Activated CD4-positive, alpha-beta memory T cell treated with anti-CD3 and anti-CD28 coated beads for 36 hours (primary cell): ENCODE measurements at regions not wholly inside any gene's neighbourhood (a gene's known extent, or its start where the extent isn't known, plus 50 kb on each side); places are given as distances from the start of the nearest gene placed in this dataset.

Experiments
- CTCF ChIA-PET: fragments of 350-600 bp; sonication (Branson Sonifier 250); formaldehyde crosslinking; loops from one replicate; lab custom pipeline; 2021; ENCODE audit warnings: antibody characterized with exemption, inconsistent platforms; lab: Charles Lee
- POLR2A ChIA-PET: fragments of 350-600 bp; sonication (Branson Sonifier 250); formaldehyde crosslinking; loops from one replicate; lab custom pipeline; 2021; ENCODE audit warnings: antibody characterized with exemption; lab: Charles Lee
- DNase-seq: peaks from one replicate; pipeline ENCODE4 v3.0.0-alpha.2; 2020
- H3K27ac Mint-ChIP-seq: one replicate; pipeline ENCODE4 v1.8.0; 2021; ENCODE audit warnings: mixed read lengths
- H3K27me3 Mint-ChIP-seq: one replicate; pipeline ENCODE4 v1.8.0; 2021; ENCODE audit warnings: mixed read lengths
- H3K36me3 Mint-ChIP-seq: one replicate; pipeline ENCODE4 v1.8.0; 2021; ENCODE audit warnings: mixed read lengths
- H3K4me1 Mint-ChIP-seq: one replicate; pipeline ENCODE4 v1.8.0; 2021; ENCODE audit warnings: low read depth, mixed read lengths
- H3K4me3 Mint-ChIP-seq: one replicate; pipeline ENCODE4 v1.8.0; 2021; ENCODE audit warnings: mild to moderate bottlenecking, mixed read lengths
- H3K9me3 Mint-ChIP-seq: one replicate; pipeline ENCODE4 v1.8.0; 2021; ENCODE audit warnings: mixed read lengths
- intact Hi-C: fragments of 100-400 bp; cut with micrococcal nuclease; formaldehyde crosslinking; loops from one replicate; pipeline ENCODE4 v1.15.1; 2023

GRCh38 chr18:60838677-60839076, 466.1 kb upstream of the MC4R start:
- ChIA-PET POLR2A (no interaction called here), CTCF (no interaction called here)
- Mint-ChIP-seq H3K4me3 (no peak overlapping the region), H3K27me3 (no peaks in the 10 kb centered on the region), H3K4me1 (no peaks in the 10 kb centered on the region), H3K27ac (no peak overlapping the region), H3K9me3 (peaks cover 7% of the 10 kb centered on the region), H3K36me3 (no peaks in the 10 kb centered on the region)
- intact Hi-C loops, result no loop called here
- no peak for DNase-seq

GRCh38 chr18:60846396-60846795, 473.8 kb upstream of the MC4R start:
- Mint-ChIP-seq H3K9me3 (peaks cover 15% of the 10 kb centered on the region), H3K4me1 (no peaks in the 10 kb centered on the region), H3K36me3 (no peaks in the 10 kb centered on the region), H3K27ac (no peak overlapping the region), H3K4me3 (no peak overlapping the region), H3K27me3 (no peaks in the 10 kb centered on the region)
- intact Hi-C loops, result no loop called here
- CTCF ChIA-PET, result no interaction called here
- POLR2A ChIA-PET, result no interaction called here
- DNase-seq, result no peak

- no peaks in the 10 kb centered on the region for H3K27me3 Mint-ChIP-seq
- H3K27ac Mint-ChIP-seq, result no peak overlapping the region
- ChIA-PET CTCF (no interaction called here), POLR2A (no interaction called here)
- no peak overlapping the region for H3K4me3 Mint-ChIP-seq
- intact Hi-C loops, result no loop called here
- H3K4me1 Mint-ChIP-seq, result no peaks in the 10 kb centered on the region
- peaks cover 15% of the 10 kb centered on the region for H3K9me3 Mint-ChIP-seq
- DNase-seq, result no peak
- H3K36me3 Mint-ChIP-seq, result no peaks in the 10 kb centered on the region
Measured at GRCh38 chr18:60847517-60847916, 474.9 kb upstream of the MC4R start.

- peaks cover 10% of the 10 kb centered on the region for H3K9me3 Mint-ChIP-seq
- intact Hi-C loops, result no loop called here
- H3K36me3 Mint-ChIP-seq, result no peaks in the 10 kb centered on the region
- POLR2A ChIA-PET, result no interaction called here
- H3K27ac Mint-ChIP-seq, result no peak overlapping the region
- H3K4me1 Mint-ChIP-seq, result no peaks in the 10 kb centered on the region
- no peaks in the 10 kb centered on the region for H3K27me3 Mint-ChIP-seq
- no peak overlapping the region for H3K4me3 Mint-ChIP-seq
- no peak for DNase-seq
- CTCF ChIA-PET, result no interaction called here
Measured at GRCh38 chr18:60861575-60861974, 471.7 kb upstream of the CDH20 start.

GRCh38 chr18:60862988-60863387, 470.2 kb upstream of the CDH20 start:
- no peaks in the 10 kb centered on the region for H3K27me3 Mint-ChIP-seq
- no peaks in the 10 kb centered on the region for H3K4me1 Mint-ChIP-seq
- POLR2A ChIA-PET, result no interaction called here
- no peak overlapping the region for H3K27ac Mint-ChIP-seq
- no peaks in the 10 kb centered on the region for H3K36me3 Mint-ChIP-seq
- no peak overlapping the region for H3K4me3 Mint-ChIP-seq
- CTCF ChIA-PET, result no interaction called here
- no peak for DNase-seq
- H3K9me3 Mint-ChIP-seq, result peaks cover 10% of the 10 kb centered on the region
- intact Hi-C loops, result no loop called here

GRCh38 chr18:60865801-60866200, 467.4 kb upstream of the CDH20 start:
- no peak overlapping the region for H3K27ac Mint-ChIP-seq
- intact Hi-C loops, result no loop called here
- H3K4me3 Mint-ChIP-seq, result no peak overlapping the region
- no peaks in the 10 kb centered on the region for H3K36me3 Mint-ChIP-seq
- POLR2A ChIA-PET, result no interaction called here
- H3K9me3 Mint-ChIP-seq, result peaks cover 3% of the 10 kb centered on the region
- no peaks in the 10 kb centered on the region for H3K27me3 Mint-ChIP-seq
- CTCF ChIA-PET, result no interaction called here
- H3K4me1 Mint-ChIP-seq, result no peaks in the 10 kb centered on the region
- DNase-seq, result no peak

GRCh38 chr18:60870261-60871153, 462.7 kb upstream of the CDH20 start:
- Mint-ChIP-seq H3K9me3 (peaks cover 6% of the 10 kb centered on the region), H3K4me1 (no peaks in the 10 kb centered on the region), H3K36me3 (no peaks in the 10 kb centered on the region), H3K4me3 (no peak overlapping the region), H3K27me3 (no peaks in the 10 kb centered on the region), H3K27ac (no peak overlapping the region)
- CTCF ChIA-PET, result no interaction called here
- intact Hi-C loops, result no loop called here
- DNase-seq, result no peak
- POLR2A ChIA-PET, result no interaction called here

GRCh38 chr18:60872434-60872833, 460.8 kb upstream of the CDH20 start:
- H3K36me3 Mint-ChIP-seq, result no peaks in the 10 kb centered on the region
- no peaks in the 10 kb centered on the region for H3K4me1 Mint-ChIP-seq
- no peak for DNase-seq
- no peaks in the 10 kb centered on the region for H3K27me3 Mint-ChIP-seq
- H3K4me3 Mint-ChIP-seq, result no peak overlapping the region
- POLR2A ChIA-PET, result no interaction called here
- intact Hi-C loops, result no loop called here
- H3K27ac Mint-ChIP-seq, result no peak overlapping the region
- CTCF ChIA-PET, result no interaction called here
- peaks cover 5% of the 10 kb centered on the region for H3K9me3 Mint-ChIP-seq

GRCh38 chr18:60873708-60874107, 459.5 kb upstream of the CDH20 start:
- no peak for DNase-seq
- Mint-ChIP-seq H3K27me3 (no peaks in the 10 kb centered on the region), H3K4me1 (no peaks in the 10 kb centered on the region), H3K27ac (no peak overlapping the region), H3K9me3 (peaks cover 7% of the 10 kb centered on the region), H3K36me3 (no peaks in the 10 kb centered on the region), H3K4me3 (no peak overlapping the region)
- ChIA-PET CTCF (no interaction called here), POLR2A (no interaction called here)
- intact Hi-C loops, result no loop called here

- no peaks in the 10 kb centered on the region for H3K27me3 Mint-ChIP-seq
- no peak for DNase-seq
- H3K4me1 Mint-ChIP-seq, result no peaks in the 10 kb centered on the region
- H3K27ac Mint-ChIP-seq, result no peak overlapping the region
- intact Hi-C loops, result no loop called here
- no peak overlapping the region for H3K4me3 Mint-ChIP-seq
- no peaks in the 10 kb centered on the region for H3K36me3 Mint-ChIP-seq
- ChIA-PET POLR2A (no interaction called here), CTCF (no interaction called here)
- peaks cover 9% of the 10 kb centered on the region for H3K9me3 Mint-ChIP-seq
Measured at GRCh38 chr18:60875957-60876507, 457.2 kb upstream of the CDH20 start.

GRCh38 chr18:60880184-60880583, 453.0 kb upstream of the CDH20 start:
- ChIA-PET POLR2A (no interaction called here), CTCF (no interaction called here)
- no peak for DNase-seq
- Mint-ChIP-seq H3K27ac (no peak overlapping the region), H3K36me3 (no peaks in the 10 kb centered on the region), H3K4me1 (no peaks in the 10 kb centered on the region), H3K4me3 (no peak overlapping the region), H3K27me3 (no peaks in the 10 kb centered on the region), H3K9me3 (peaks cover 10% of the 10 kb centered on the region)
- intact Hi-C loops, result no loop called here

GRCh38 chr18:60883587-60883986, 449.6 kb upstream of the CDH20 start:
- Mint-ChIP-seq H3K4me1 (no peaks in the 10 kb centered on the region), H3K27ac (no peak overlapping the region), H3K27me3 (no peaks in the 10 kb centered on the region), H3K9me3 (peaks cover 6% of the 10 kb centered on the region), H3K4me3 (no peak overlapping the region), H3K36me3 (no peaks in the 10 kb centered on the region)
- intact Hi-C loops, result no loop called here
- ChIA-PET CTCF (interaction anchor here (0.5 kb wide), 1 partner anchor 31 kb away, joined by 3 read pairs; no protein-coding TSS in a partner anchor), POLR2A (no interaction called here)
- DNase-seq, result no peak

GRCh38 chr18:60888071-60888624, 445.1 kb upstream of the CDH20 start:
- CTCF ChIA-PET, result no interaction called here
- Mint-ChIP-seq H3K27me3 (no peaks in the 10 kb centered on the region), H3K27ac (no peak overlapping the region), H3K36me3 (no peaks in the 10 kb centered on the region), H3K4me1 (no peaks in the 10 kb centered on the region), H3K4me3 (no peak overlapping the region), H3K9me3 (peaks cover 6% of the 10 kb centered on the region)
- DNase-seq, result no peak
- POLR2A ChIA-PET, result no interaction called here
- intact Hi-C loops, result no loop called here
